ENCODE measurements at regions not wholly inside any gene's neighbourhood (a gene's known extent, or its start where the extent isn't known, plus 50 kb on each side); places are given as distances from the start of the nearest gene placed in this dataset.

- dilution Hi-C loops (cut with MboI; ENCODE audit: extremely low pct_ligation_motif_present, low sequenced_read_pairs), result no loop called here
- FAIRE-seq, result no peak
- H3K4me1 ChIP-seq (ENCODE audit: control insufficient read depth, extremely low read depth, insufficient read depth, low read length), result peaks cover 52% of the 10 kb centered on the region
- H3K9ac ChIP-seq (ENCODE audit: control insufficient read depth, extremely low read depth, insufficient read depth, low read length), result no peak overlapping the region
- H3K36me3 ChIP-seq (ENCODE audit: control insufficient read depth in 2 of 2, extremely low read depth in 1 of 2, insufficient read depth in 2 of 2, low read length in 2 of 2), result no peaks in the 10 kb centered on the region
- no peaks in the 10 kb centered on the region for H3K27me3 ChIP-seq (ENCODE audit: control insufficient read depth, extremely low read depth, insufficient read depth, low read length)
- H3K27ac ChIP-seq (ENCODE audit: control insufficient read depth, insufficient read depth, low read length), result no peak overlapping the region
- H3K4me2 ChIP-seq (ENCODE audit: control insufficient read depth, extremely low read depth, insufficient read depth, low read depth, low read length), result no peak overlapping the region
- TF ChIP-seq, protein P1, sequence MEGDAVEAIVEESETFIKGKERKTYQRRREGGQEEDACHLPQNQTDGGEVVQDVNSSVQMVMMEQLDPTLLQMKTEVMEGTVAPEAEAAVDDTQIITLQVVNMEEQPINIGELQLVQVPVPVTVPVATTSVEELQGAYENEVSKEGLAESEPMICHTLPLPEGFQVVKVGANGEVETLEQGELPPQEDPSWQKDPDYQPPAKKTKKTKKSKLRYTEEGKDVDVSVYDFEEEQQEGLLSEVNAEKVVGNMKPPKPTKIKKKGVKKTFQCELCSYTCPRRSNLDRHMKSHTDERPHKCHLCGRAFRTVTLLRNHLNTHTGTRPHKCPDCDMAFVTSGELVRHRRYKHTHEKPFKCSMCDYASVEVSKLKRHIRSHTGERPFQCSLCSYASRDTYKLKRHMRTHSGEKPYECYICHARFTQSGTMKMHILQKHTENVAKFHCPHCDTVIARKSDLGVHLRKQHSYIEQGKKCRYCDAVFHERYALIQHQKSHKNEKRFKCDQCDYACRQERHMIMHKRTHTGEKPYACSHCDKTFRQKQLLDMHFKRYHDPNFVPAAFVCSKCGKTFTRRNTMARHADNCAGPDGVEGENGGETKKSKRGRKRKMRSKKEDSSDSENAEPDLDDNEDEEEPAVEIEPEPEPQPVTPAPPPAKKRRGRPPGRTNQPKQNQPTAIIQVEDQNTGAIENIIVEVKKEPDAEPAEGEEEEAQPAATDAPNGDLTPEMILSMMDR (optimal IDR thresholded peaks at IDR 0.05 in 1 of 3, IDR thresholded peaks at IDR 0.05 in 1 of 3, conservative IDR thresholded peaks at IDR 0.05 in 1 of 3; ENCODE audit: extremely low read depth in 1 of 3, insufficient read depth in 2 of 3, low read length in 3 of 3), result no peak
- no peak for TF ChIP-seq EZH2 (IDR thresholded peaks at IDR 0.05; ENCODE audit: low read length)
- no peaks in the 10 kb centered on the region for H4K20me1 ChIP-seq (ENCODE audit: control insufficient read depth, extremely low read depth, insufficient read depth, low read length)
- H3K9me1 ChIP-seq (ENCODE audit: control insufficient read depth, extremely low read depth, insufficient read depth, low read length), result no peaks in the 10 kb centered on the region
- no peak overlapping the region for H3K4me3 ChIP-seq (ENCODE audit: control insufficient read depth in 2 of 3, extremely low read depth in 1 of 3, insufficient read depth in 2 of 3, low read depth in 1 of 3, low read length in 3 of 3)
- no peaks in the 10 kb centered on the region for H3K9me3 ChIP-seq (ENCODE audit: control insufficient read depth, low read depth, low read length)
- H3K79me2 ChIP-seq (ENCODE audit: control insufficient read depth, insufficient read depth, low read length), result no peaks in the 10 kb centered on the region
- DNase-seq (ENCODE audit: low read depth, low spot score), result no peak
- no peak overlapping the region for H2AFZ ChIP-seq (ENCODE audit: control insufficient read depth, low read length)
These were observed 77.1 kb upstream of the DRD2 start for GRCh38 chr11:113552271-113552670.

DNA sequence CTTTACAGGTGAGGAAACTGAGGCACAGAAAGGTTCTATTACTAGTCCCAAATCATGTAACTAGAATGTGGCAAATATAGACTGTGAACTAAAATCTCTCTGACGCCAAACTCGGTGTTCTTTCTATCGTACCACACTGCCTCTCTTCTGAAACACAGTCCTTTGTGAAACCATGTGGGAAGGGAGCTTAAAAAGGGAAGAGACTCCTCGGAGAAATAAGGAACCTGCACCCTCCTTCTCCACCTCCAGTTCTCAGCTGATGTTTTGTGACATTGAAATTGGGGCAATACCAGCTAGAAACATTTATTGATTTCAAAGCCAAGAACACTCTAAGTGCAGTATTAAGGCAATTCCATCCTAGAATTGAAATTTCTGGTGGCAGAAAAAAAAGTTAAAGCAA lies 76.4 kb upstream of the DRD2 start:
- H2AFZ ChIP-seq (ENCODE audit: control insufficient read depth, low read length), result no peak overlapping the region
- dilution Hi-C loops (cut with MboI; ENCODE audit: extremely low pct_ligation_motif_present, low sequenced_read_pairs), result no loop called here
- H3K9me3 ChIP-seq (ENCODE audit: control insufficient read depth, low read depth, low read length), result no peaks in the 10 kb centered on the region
- no peak overlapping the region for H3K27ac ChIP-seq (ENCODE audit: control insufficient read depth, insufficient read depth, low read length)
- no peaks in the 10 kb centered on the region for H4K20me1 ChIP-seq (ENCODE audit: control insufficient read depth, extremely low read depth, insufficient read depth, low read length)
- peaks cover 58% of the 10 kb centered on the region for H3K4me1 ChIP-seq (ENCODE audit: control insufficient read depth, extremely low read depth, insufficient read depth, low read length)
- FAIRE-seq (no peak), DNase-seq (ENCODE audit: low read depth, low spot score) (no peak)
- H3K9me1 ChIP-seq (ENCODE audit: control insufficient read depth, extremely low read depth, insufficient read depth, low read length), result no peaks in the 10 kb centered on the region
- no peak overlapping the region for H3K9ac ChIP-seq (ENCODE audit: control insufficient read depth, extremely low read depth, insufficient read depth, low read length)
- TF ChIP-seq, protein P1 (optimal IDR thresholded peaks at IDR 0.05 in 1 of 3, IDR thresholded peaks at IDR 0.05 in 1 of 3, conservative IDR thresholded peaks at IDR 0.05 in 1 of 3; ENCODE audit: extremely low read depth in 1 of 3, insufficient read depth in 2 of 3, low read length in 3 of 3), result no peak
- TF ChIP-seq EZH2 (IDR thresholded peaks at IDR 0.05; ENCODE audit: low read length), result no peak
- no peaks in the 10 kb centered on the region for H3K27me3 ChIP-seq (ENCODE audit: control insufficient read depth, extremely low read depth, insufficient read depth, low read length)
- no peak overlapping the region for H3K4me2 ChIP-seq (ENCODE audit: control insufficient read depth, extremely low read depth, insufficient read depth, low read depth, low read length)
- no peaks in the 10 kb centered on the region for H3K36me3 ChIP-seq (ENCODE audit: control insufficient read depth in 2 of 2, extremely low read depth in 1 of 2, insufficient read depth in 2 of 2, low read length in 2 of 2)
- no peaks in the 10 kb centered on the region for H3K79me2 ChIP-seq (ENCODE audit: control insufficient read depth, insufficient read depth, low read length)
- H3K4me3 ChIP-seq (ENCODE audit: control insufficient read depth in 2 of 3, extremely low read depth in 1 of 3, insufficient read depth in 2 of 3, low read depth in 1 of 3, low read length in 3 of 3), result no peak overlapping the region
